ENCODE measurements at regions not wholly inside any gene's neighbourhood (a gene's known extent, or its start where the extent isn't known, plus 50 kb on each side); places are given as distances from the start of the nearest gene placed in this dataset.

- no peak for DNase-seq (ENCODE audit: low read depth, low spot score)
Measured at GRCh38 chr1:29712801-29713200, 476.5 kb downstream of the PTPRU start.

- no peak for DNase-seq (ENCODE audit: low read depth, low spot score)
Measured at GRCh38 chr1:29712284-29712651, 475.9 kb downstream of the PTPRU start.

GRCh38 chr1:29711582-29712283 is 475.4 kb downstream of the PTPRU start:
- DNase-seq (ENCODE audit: low read depth, low spot score): peak; percentile 95

GRCh38 chr1:29709704-29710280 is 473.5 kb downstream of the PTPRU start:
- peak; percentile 77 for DNase-seq (ENCODE audit: low read depth, low spot score)

DNA sequence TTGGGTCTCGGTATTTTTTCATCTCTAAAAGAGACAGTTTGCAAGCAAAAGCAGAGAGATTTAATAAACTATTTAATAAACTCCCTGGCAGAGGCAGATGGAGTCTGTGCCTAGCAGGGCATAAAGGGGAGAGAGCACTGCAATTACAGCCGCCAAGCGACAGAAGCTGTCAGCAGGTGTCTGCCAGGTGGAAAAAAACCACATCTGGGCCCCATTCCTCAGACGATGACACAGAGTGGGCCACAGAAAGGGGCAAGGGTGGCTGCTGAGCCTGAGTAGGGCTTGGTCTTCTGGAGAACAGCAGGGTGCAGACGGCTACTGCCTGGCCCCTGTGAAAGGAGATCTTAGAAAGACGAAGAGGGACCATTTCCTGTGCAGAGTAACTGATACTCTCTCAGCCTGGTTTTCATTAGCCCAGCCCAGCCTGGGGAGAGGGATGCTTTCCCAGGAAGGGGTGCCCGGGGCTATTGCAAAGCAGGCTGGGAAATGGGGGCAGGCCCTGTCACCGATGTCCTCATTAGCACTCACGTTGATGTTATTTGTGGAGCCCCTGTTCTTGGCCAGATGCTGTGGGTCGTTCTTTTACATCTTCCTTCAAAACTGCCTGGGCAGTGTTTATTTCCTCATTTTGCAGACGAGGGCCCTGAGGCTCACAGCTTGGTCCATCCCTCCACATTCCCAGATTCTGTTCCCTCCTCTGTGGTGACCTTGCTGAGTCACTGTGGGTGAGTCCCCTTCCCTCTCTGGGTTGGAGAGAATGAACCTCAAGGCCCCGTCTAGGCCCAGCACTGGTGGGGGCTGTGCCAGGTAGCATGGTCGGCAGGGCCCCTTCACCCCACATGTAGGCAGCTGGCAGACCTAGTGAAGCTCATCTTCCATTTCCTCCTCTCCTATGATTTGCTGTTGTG is 472.7 kb downstream of the PTPRU start:
- DNase-seq (ENCODE audit: low read depth, low spot score): peak; percentile 83

DNA sequence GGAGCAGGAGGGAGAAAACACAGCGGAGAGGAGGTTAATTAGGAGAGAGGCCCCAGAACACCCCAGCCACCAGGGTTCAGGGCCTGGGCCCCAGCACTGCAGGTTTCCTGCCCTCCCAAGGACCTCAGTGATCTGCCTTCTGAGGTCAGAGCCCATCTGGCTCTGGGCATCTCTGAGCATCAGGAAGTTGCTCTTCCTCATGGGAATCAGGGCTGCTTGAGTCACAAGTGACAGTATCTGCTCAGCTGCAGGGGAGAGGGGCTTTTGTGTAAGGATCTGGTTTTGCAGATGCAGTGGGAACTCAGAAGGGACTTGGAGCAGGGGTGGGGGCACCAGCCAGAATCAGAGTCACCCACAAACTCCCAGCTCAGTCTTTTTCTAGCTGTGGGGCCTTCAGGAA is 472.1 kb downstream of the PTPRU start:
- no peak for DNase-seq (ENCODE audit: low read depth, low spot score)

DNA sequence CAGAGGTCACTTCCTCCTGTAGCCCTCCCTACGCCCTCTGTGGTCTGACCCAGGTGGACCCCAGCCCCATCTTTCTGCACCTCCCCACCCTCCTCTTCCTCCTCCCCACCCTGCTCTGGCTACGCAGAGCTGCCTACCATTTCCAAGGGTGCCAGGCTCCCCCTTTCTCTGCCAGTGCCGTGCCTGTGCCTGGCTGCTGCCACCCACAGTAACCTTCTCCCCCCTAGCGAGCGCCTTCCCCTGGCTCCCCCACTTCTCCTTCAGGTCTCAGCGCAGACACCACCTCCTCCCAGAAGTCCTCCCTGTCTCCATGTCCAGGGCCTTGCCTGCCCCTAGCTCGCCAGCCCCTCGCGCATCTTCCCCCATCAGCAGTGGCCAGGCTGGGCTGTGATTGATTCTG is 471.5 kb downstream of the PTPRU start:
- DNase-seq (ENCODE audit: low read depth, low spot score): no peak

DNA sequence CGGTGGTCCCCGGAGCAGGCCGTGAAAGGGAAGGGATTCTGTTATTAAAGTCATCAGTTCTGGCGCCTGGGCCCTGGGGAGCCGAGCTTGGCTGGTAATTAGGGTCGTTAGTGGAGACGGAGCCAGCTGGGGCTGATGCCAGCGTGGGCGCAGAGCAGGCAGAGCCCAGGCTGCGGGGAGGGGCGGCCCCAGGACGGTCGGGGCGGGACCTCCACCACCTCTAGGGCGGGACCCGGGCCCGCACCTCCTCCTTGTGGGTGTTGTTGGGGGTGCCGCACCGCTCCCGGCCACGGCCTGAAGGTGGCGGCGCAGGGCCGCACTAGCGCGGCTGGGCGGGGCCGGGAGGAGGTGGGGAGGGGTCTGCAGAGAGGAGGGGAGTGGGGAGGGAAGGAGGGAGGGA is 470.6 kb downstream of the PTPRU start:
- peak; percentile 88 for DNase-seq (ENCODE audit: low read depth, low spot score)

DNA sequence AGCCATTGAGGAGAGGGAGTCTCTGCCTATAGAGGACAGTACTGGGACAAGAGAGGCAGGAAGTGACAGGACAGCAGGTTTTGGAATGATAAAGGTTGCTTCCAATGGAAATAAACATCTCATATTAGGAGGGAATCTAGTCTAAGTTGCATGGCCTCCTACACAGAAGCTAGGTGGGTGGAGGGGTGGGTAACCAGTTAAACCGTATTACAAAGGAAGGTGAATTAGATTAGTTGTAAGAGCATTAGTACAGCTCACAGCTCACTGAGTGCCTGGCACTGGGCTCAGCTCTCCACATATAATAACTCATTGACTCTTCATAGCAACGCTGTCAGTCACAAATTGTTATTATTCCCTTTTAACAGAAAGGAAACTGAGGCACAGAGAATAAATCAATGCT is 468.1 kb downstream of the PTPRU start:
- no peak for DNase-seq (ENCODE audit: low read depth, low spot score)

GRCh38 chr1:29703596-29704370 is 467.5 kb downstream of the PTPRU start:
- peak; percentile 70 for DNase-seq (ENCODE audit: low read depth, low spot score)

- no peak for DNase-seq (ENCODE audit: low read depth, low spot score)
Measured at GRCh38 chr1:29700491-29700890, 464.2 kb downstream of the PTPRU start.

GRCh38 chr1:29698626-29699025 is 462.3 kb downstream of the PTPRU start:
- DNase-seq (ENCODE audit: low read depth, low spot score): no peak

DNA sequence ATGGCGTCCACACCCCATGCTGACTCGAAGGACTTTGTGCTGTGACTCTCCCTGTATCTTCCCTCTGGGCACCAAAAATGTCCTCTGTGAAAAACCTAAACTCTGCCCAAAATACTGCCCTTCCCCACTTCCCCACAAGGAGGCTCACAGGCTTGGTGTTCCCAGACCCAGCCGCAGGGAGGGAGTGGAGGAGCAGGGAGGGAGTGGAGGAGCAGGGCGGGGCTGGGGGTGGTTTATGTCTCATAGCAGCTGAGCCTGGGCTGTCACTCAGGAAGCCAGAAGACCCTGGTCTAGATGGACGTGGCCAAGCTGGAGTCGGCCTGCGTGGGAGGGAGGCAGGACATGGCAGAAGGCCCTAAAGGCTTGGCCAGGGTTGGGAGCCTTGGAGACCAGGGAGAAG is 461.7 kb downstream of the PTPRU start:
- DNase-seq (ENCODE audit: low read depth, low spot score): peak; percentile 75

DNA sequence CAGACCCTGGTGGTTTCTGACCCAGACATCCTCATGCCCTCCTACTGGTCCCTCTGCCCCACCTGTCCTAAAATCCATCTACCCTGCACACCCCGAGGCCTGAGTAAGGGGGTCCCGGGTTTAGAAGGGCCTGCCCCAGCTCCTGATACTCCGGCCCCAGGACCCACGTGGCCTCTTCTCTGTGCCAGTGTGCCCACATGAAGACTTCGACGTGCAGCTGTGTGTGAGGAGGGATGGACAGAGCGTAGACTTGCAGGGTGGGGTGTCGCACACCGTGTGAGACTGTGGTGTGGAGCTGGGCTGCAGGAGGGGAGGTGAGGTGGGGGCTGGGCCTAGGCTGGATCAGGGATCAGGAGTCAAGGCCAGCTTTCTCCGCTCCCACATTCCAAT is 461.1 kb downstream of the PTPRU start:
- no peak for DNase-seq (ENCODE audit: low read depth, low spot score)

GRCh38 chr1:29696656-29697390 is 460.5 kb downstream of the PTPRU start:
- no peak for DNase-seq (ENCODE audit: low read depth, low spot score)

DNA sequence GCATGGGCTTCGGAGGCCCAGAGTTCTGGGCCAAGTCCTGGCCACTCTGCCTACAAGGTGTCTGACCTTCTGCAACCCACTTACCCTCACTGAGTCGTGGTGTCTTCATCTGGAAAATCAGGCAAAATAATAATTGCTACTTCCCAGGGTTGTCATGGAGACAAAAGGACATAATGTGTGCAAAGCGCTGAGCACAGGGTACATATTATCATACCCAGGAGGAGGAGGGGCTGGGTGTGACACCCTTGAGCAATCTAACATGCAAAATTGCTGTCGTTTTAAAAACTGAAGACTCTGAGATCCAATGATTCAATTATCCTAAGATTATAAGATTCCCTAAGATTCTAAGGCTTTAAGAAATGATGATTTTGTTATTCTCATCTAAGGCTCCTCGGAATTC is 459.5 kb downstream of the PTPRU start:
- DNase-seq (ENCODE audit: low read depth, low spot score): no peak

DNA sequence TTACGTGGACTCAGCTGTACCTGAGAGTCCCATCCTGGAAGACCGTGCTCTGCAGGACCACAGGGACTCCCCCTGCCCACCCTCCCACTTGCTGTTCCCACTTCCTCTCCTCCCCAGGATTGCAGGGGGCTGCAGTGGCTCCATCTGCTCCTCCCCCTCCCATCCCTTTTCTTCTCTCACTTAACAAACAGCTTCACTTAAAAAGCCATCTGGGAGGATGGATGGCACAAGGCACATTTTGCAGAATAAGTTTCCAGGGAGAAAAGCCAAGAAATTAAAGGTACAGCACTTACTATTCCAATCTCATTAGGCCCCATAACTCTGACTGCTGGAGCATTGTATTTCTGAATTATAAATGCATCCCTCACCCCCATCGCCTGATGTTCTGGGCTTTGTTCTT is 458.7 kb downstream of the PTPRU start:
- DNase-seq (ENCODE audit: low read depth, low spot score): no peak

DNA sequence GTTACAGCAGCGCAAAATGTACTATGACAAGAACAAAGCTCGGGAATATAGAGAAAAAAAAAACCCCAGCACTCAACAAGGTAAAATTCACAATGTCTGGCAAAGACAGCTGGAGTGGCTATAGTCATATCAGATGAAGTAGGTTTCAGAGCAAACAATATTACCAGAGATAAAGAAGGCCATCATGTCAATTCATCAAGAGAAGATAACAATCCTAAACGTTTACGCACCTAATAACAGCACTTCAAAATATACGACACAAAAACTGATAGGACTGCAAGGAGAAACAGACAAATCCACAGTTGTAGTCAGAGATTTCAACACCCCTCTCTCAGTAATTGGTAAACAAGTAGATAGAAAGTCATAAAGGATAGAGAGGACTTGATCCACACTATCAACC is 455.2 kb downstream of the PTPRU start:
- DNase-seq (ENCODE audit: low read depth, low spot score): no peak

DNA sequence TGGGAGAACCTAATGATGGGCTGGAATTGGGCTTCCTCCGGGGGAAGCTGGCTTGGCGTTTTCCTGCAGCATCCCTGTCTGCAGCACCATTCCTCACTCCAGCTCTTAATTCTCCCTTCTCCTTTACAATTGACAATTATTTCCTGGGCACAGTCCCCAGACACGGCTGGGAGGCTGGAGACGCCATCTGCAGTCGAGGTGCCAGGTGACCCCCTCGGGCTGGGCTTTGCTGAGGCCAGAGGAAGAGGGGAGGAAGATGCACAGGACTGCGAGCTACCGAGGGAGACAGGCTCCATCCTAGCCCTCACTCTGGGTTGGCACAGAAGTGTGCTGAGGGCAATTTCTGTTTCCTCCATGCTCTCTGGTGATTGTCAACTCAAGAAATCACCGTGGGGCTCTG is 453.8 kb downstream of the PTPRU start:
- no peak for DNase-seq (ENCODE audit: low read depth, low spot score)

GRCh38 chr1:29689372-29690030 is 453.2 kb downstream of the PTPRU start:
- no peak for DNase-seq (ENCODE audit: low read depth, low spot score)

All from astrocyte of the hippocampus (primary cell).